C4-2B (cell line): ENCODE measurements at regions not wholly inside any gene's neighbourhood (a gene's known extent, or its start where the extent isn't known, plus 50 kb on each side); places are given as distances from the start of the nearest gene placed in this dataset.

Source experiments
- H3K27ac ChIP-seq: fragments of 450-650 bp; 2 replicates; pipeline ENCODE4 v1.5.1; 2017
- CTCF ChIP-seq: fragments of 450-650 bp; conservative IDR thresholded peaks from 2 replicates; pipeline ENCODE4 v1.5.1; 2017; ENCODE audit warnings: mild to moderate bottlenecking
- ZFX ChIP-seq: fragments of 450-650 bp; IDR thresholded peaks from 2 replicates; pipeline ENCODE4 v1.6.1; 2017

DNA sequence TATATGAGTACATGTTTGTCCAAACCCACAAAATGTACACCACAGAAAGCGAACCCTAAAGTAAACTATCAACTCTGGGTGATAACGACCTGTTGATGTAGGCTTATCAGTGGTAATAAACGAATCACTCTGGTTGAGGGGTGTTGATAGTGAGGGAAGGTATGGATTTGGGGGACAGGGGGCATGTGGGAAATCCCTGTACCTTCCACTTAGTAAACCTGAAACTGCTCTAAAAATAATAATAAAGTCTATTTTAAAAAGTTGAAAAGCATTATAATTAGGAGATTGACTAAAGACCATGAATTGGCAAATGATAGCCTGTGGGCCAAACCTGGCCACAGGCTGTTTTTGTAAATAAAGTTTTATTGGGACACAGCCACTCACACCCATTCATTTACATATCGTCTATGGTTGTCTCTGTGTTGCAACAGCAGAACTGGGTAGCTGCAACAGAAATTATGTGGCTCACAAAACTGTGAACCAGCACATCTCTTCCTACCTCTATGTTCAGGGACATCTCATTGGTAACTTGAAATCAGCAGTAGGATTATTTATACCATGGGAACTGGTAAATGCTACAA lies 85.5 kb upstream of the CDYL2 start:
- no peak for TF ChIP-seq ZFX
- no peak for TF ChIP-seq CTCF
- no peak overlapping the region for H3K27ac ChIP-seq

DNA sequence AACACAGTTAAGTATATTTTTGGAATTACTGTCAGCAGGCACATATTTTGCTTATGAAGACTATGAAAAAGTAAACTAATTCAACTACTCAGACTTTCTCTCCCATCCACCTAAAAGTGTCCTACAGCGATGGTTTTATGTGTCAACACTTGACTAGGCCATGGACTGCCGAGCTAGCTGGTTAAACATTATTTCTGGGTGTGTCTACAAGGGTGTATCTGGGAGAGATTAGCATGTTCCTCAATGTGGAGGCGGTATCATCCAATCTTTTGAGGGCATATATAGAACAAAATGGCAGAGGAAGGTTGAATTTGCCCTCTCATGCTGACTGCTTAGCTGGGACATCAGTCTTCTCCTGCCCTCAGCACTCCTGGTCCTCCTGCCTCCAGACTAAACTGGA lies 82.7 kb upstream of the CDYL2 start:
- H3K27ac ChIP-seq = no peak overlapping the region

GRCh38 chr16:80883816-80884215 lies 79.4 kb upstream of the CDYL2 start:
- H3K27ac ChIP-seq = peak overlapping the region; percentile 76
- TF ChIP-seq CTCF (no peak), ZFX (no peak)

More for the DNA sequence above, 82.7 kb upstream of the CDYL2 start:
- TF ChIP-seq CTCF (no peak), ZFX (no peak)

- peak overlapping the region; percentile 76 for H3K27ac ChIP-seq
- TF ChIP-seq ZFX (no peak), CTCF (no peak)
These were observed 78.8 kb upstream of the CDYL2 start for GRCh38 chr16:80883159-80883642.

- TF ChIP-seq CTCF = no peak
- no peak for TF ChIP-seq ZFX
- H3K27ac ChIP-seq = peak overlapping the region; percentile 95
These were observed 71.2 kb upstream of the CDYL2 start for GRCh38 chr16:80875616-80876015.

- TF ChIP-seq CTCF (no peak), ZFX (no peak)
- peak overlapping the region; percentile 90 for H3K27ac ChIP-seq
These were observed 70.5 kb upstream of the CDYL2 start for GRCh38 chr16:80874925-80875324.

DNA sequence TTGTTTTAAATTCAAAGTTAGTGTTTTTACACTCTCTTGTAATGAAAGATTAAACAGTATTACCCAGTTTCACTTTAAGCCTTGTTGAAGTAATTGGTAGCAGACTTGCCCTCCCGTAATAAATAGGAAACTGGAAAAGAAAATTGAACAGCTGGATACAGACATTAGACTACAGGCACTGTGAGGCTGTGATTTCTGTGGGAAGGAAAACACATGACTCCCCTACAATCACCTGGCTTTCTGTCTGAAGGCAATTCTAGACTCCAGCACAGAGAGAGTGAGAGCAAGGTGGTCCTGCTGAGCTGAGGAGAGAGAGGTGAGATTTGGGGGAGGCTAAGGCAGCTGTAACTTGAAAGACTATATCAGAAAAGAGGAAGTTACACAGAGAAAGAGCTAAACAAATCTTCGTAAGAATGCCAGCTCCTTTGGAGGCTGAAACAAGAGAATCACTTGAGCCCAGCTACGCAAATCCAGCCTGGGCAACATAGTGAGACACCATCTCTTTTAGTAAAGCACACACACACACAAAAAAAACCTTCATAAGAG lies 57.8 kb upstream of the CDYL2 start:
- TF ChIP-seq CTCF (no peak), ZFX (no peak)
- no peak overlapping the region for H3K27ac ChIP-seq
